GM12891 (cell line): ENCODE measurements at regions not wholly inside any gene's neighbourhood (a gene's known extent, or its start where the extent isn't known, plus 50 kb on each side); places are given as distances from the start of the nearest gene placed in this dataset.

Experiments
- DNase-seq: peaks from one replicate; pipeline ENCODE4 v3.0.0; 2011; ENCODE audit warnings: low spot score; ENCODE audit not compliant: insufficient read length
- FAIRE-seq: peaks from 2 replicates; lab custom pipeline; 2011; peaks lifted over from hg19 to GRCh38; lab: Jason Lieb, UNC
- PAX5 ChIP-seq: IDR thresholded peaks from 2 replicates; pipeline ENCODE4 v1.6.1; 2011; ENCODE audit warnings: low read length, moderate library complexity, mild to moderate bottlenecking; ENCODE audit not compliant: insufficient read depth, severe bottlenecking
- POLR2A ChIP-seq: IDR thresholded peaks from 2 replicates; pipeline ENCODE4 v1.6.1; 2011; ENCODE audit warnings: low read depth, low read length, control low read depth
- POLR2AphosphoS5 ChIP-seq: IDR thresholded peaks from 2 replicates; pipeline ENCODE4 v1.6.1; 2011; ENCODE audit warnings: low read depth, low read length, control low read depth
- POU2F2 ChIP-seq: IDR thresholded peaks from 2 replicates; pipeline ENCODE4 v1.6.1; 2011; ENCODE audit warnings: low read depth, mild to moderate bottlenecking, control low read depth, low read length, moderate library complexity
- SPI1 ChIP-seq: IDR thresholded peaks from 2 replicates; pipeline ENCODE4 v1.6.1; 2011; ENCODE audit warnings: low read depth, low read length, control low read depth
- TAF1 ChIP-seq: IDR thresholded peaks from 2 replicates; pipeline ENCODE4 v1.6.1; 2011; ENCODE audit warnings: low read depth, low read length, control low read depth

- TF ChIP-seq PAX5 (no peak), TAF1 (no peak), POLR2A (no peak), POU2F2 (no peak), SPI1 (no peak), POLR2AphosphoS5 (no peak)
- DNase-seq = no peak
- no peak for FAIRE-seq
Measured at GRCh38 chr7:136549756-136550155, 318.7 kb upstream of the CHRM2 start.

- FAIRE-seq (no peak), DNase-seq (no peak)
- no peak for TF ChIP-seq TAF1
- TF ChIP-seq POLR2AphosphoS5 = no peak
- TF ChIP-seq PAX5 = no peak
- no peak for TF ChIP-seq SPI1
- no peak for TF ChIP-seq POU2F2
- no peak for TF ChIP-seq POLR2A
Measured at GRCh38 chr7:136533732-136534131, 334.7 kb upstream of the CHRM2 start.

GRCh38 chr7:136530831-136531230 is 337.6 kb upstream of the CHRM2 start:
- TF ChIP-seq POLR2A = no peak
- TF ChIP-seq SPI1 = no peak
- no peak for TF ChIP-seq PAX5
- TF ChIP-seq POLR2AphosphoS5 = no peak
- no peak for TF ChIP-seq POU2F2
- no peak for TF ChIP-seq TAF1
- FAIRE-seq (no peak), DNase-seq (no peak)

- no peak for FAIRE-seq
- no peak for DNase-seq
Measured at GRCh38 chr7:136528329-136528728, 340.1 kb upstream of the CHRM2 start.

GRCh38 chr7:136527554-136527953 is 340.9 kb upstream of the CHRM2 start:
- TF ChIP-seq POLR2A (no peak), POLR2AphosphoS5 (no peak), PAX5 (no peak), SPI1 (no peak)
- DNase-seq (no peak), FAIRE-seq (no peak)

More at GRCh38 chr7:136528329-136528728, 340.1 kb upstream of the CHRM2 start:
- no peak for TF ChIP-seq POU2F2
- no peak for TF ChIP-seq POLR2A
- no peak for TF ChIP-seq SPI1

GRCh38 chr7:136526408-136527105 is 341.9 kb upstream of the CHRM2 start:
- no peak for FAIRE-seq

GRCh38 chr7:136523571-136523970 is 344.9 kb upstream of the CHRM2 start:
- no peak for DNase-seq
- FAIRE-seq = no peak
- TF ChIP-seq POLR2AphosphoS5 (no peak), PAX5 (no peak), TAF1 (no peak), SPI1 (no peak), POLR2A (no peak), POU2F2 (no peak)

More at GRCh38 chr7:136526408-136527105, 341.9 kb upstream of the CHRM2 start:
- TF ChIP-seq POLR2AphosphoS5 = no peak
- DNase-seq = no peak

- FAIRE-seq (no peak), DNase-seq (no peak)
- TF ChIP-seq PAX5 = no peak
Measured at GRCh38 chr7:136517971-136518370, 350.5 kb upstream of the CHRM2 start.

GRCh38 chr7:136514776-136515175 is 353.7 kb upstream of the CHRM2 start:
- FAIRE-seq (no peak), DNase-seq (no peak)
- no peak for TF ChIP-seq POLR2AphosphoS5
- TF ChIP-seq TAF1 = no peak
- TF ChIP-seq PAX5 = no peak
- TF ChIP-seq POU2F2 = no peak
- TF ChIP-seq SPI1 = no peak
- TF ChIP-seq POLR2A = no peak

- DNase-seq (no peak), FAIRE-seq (no peak)
- TF ChIP-seq SPI1 (no peak), POLR2AphosphoS5 (no peak)
Measured at GRCh38 chr7:136513744-136514143, 354.7 kb upstream of the CHRM2 start.
